Naive thymus-derived CD4-positive, alpha-beta T cell (primary cell): ENCODE measurements at regions not wholly inside any gene's neighbourhood (a gene's known extent, or its start where the extent isn't known, plus 50 kb on each side); places are given as distances from the start of the nearest gene placed in this dataset.
"Not testable (repeated sequence)": the region's sequence is repeated elsewhere in the genome, so short reads cannot be mapped to it uniquely, and the experiment has no call there.

Source experiments
- ATAC-seq: fragments of 150-1000 bp; cut with Tn5 transposase; 2 replicates; pipeline ENCODE4 v1.10.0; 2021; ENCODE audit warnings: mild to moderate bottlenecking, moderate library complexity
- CTCF ChIA-PET: fragments of 350-600 bp; sonication (Branson Sonifier 250); formaldehyde crosslinking; loops from one replicate; lab custom pipeline; 2021; ENCODE audit warnings: antibody characterized with exemption; lab: Charles Lee
- POLR2A ChIA-PET: fragments of 350-600 bp; sonication (Branson Sonifier 250); formaldehyde crosslinking; loops from one replicate; lab custom pipeline; 2021; ENCODE audit warnings: antibody characterized with exemption, inconsistent platforms; lab: Charles Lee
- DNase-seq, 9 donors: peaks; one replicate each; pipeline versions ENCODE4 v3.0.0 to v3.0.0-alpha.2; 2020 to 2022; ENCODE audit warnings: mixed read lengths in 1 of 9
- H3K27ac ChIP-seq: one replicate; pipeline ENCODE4 v1.7.0; 2013; ENCODE audit warnings: mild to moderate bottlenecking, low read depth, low read length, moderate library complexity
- H3K27me3 ChIP-seq, 2 donors: one replicate each; pipeline ENCODE4 v1.7.0; 2013; ENCODE audit warnings: low read length in 2 of 2, mild to moderate bottlenecking in 2 of 2, moderate library complexity in 2 of 2; ENCODE audit not compliant: control insufficient read depth in 2 of 2, insufficient read depth in 2 of 2
- H3K36me3 ChIP-seq, 3 experiments: 1 replicate in 2 of 3; 2 replicates in 1 of 3; pipeline ENCODE4 v1.7.0; 2013; ENCODE audit warnings: low read length in 3 of 3, mild to moderate bottlenecking in 3 of 3, moderate library complexity in 1 of 3; ENCODE audit not compliant: insufficient read depth in 3 of 3, control insufficient read depth in 2 of 3
- H3K4me1 ChIP-seq, 2 donors: one replicate each; pipeline ENCODE4 v1.7.0; 2013; ENCODE audit warnings: low read length in 2 of 2, mild to moderate bottlenecking in 2 of 2, moderate library complexity in 1 of 2; ENCODE audit not compliant: control insufficient read depth in 2 of 2, insufficient read depth in 2 of 2
- H3K4me3 ChIP-seq: 2 replicates; pipeline ENCODE4 v1.7.0; 2013; ENCODE audit warnings: mild to moderate bottlenecking, low read length
- H3K9me3 ChIP-seq, 3 experiments: 1 replicate in 2 of 3; 2 replicates in 1 of 3; pipeline ENCODE4 v1.7.0; 2013; ENCODE audit warnings: low read length in 3 of 3; ENCODE audit not compliant: control insufficient read depth in 2 of 3
- H3K27ac Mint-ChIP-seq, 9 donors: one replicate each; pipeline ENCODE4 v1.8.0; 2020 to 2022; ENCODE audit warnings: mixed read lengths in 9 of 9, mild to moderate bottlenecking in 8 of 9, moderate library complexity in 5 of 9, inconsistent platforms in 2 of 9
- H3K27me3 Mint-ChIP-seq, 5 donors: one replicate each; pipeline ENCODE4 v1.8.0; 2021 to 2022; ENCODE audit warnings: mixed read lengths in 5 of 5, mild to moderate bottlenecking in 1 of 5
- H3K36me3 Mint-ChIP-seq, 5 donors: one replicate each; pipeline ENCODE4 v1.8.0; 2020 to 2022; ENCODE audit warnings: mixed read lengths in 5 of 5, mild to moderate bottlenecking in 3 of 5, inconsistent platforms in 1 of 5
- H3K4me1 Mint-ChIP-seq, 7 donors: one replicate each; pipeline ENCODE4 v1.8.0; 2020 to 2022; ENCODE audit warnings: mixed read lengths in 7 of 7, mild to moderate bottlenecking in 3 of 7, inconsistent platforms in 1 of 7
- H3K4me3 Mint-ChIP-seq, 10 donors: one replicate each; pipeline ENCODE4 v1.8.0; 2020 to 2022; ENCODE audit warnings: mild to moderate bottlenecking in 10 of 10, mixed read lengths in 10 of 10, moderate library complexity in 6 of 10, inconsistent platforms in 2 of 10
- H3K9me3 Mint-ChIP-seq, 11 donors: one replicate each; pipeline ENCODE4 v1.8.0; 2020 to 2022; ENCODE audit warnings: mixed read lengths in 11 of 11, mild to moderate bottlenecking in 4 of 11, inconsistent platforms in 1 of 11, moderate library complexity in 1 of 11
- intact Hi-C, 2 donors: fragments of 100-400 bp; cut with micrococcal nuclease; formaldehyde crosslinking; loops; one replicate each; pipeline ENCODE4 v1.15.1; 2023

- no peak overlapping the region for H3K4me3 Mint-ChIP-seq
- no peak overlapping the region for H3K4me3 ChIP-seq
- no peak overlapping the region for H3K27ac ChIP-seq
- no peaks in the 10 kb centered on the region for H3K9me3 ChIP-seq
- H3K27ac Mint-ChIP-seq: no peak overlapping the region
- POLR2A ChIA-PET: no interaction called here
- no peaks in the 10 kb centered on the region for H3K27me3 ChIP-seq
- H3K27me3 Mint-ChIP-seq: peaks cover 0 to 4% (median 0%) of the 10 kb centered on the region in 5 donors
- CTCF ChIA-PET: no interaction called here
- no peak for DNase-seq
- H3K36me3 ChIP-seq: no peaks in the 10 kb centered on the region
- H3K4me1 Mint-ChIP-seq: peaks cover 0 to 40% (median 8%) of the 10 kb centered on the region in 7 donors
- peaks cover 0 to 24% of the 10 kb centered on the region in 2 donors for H3K4me1 ChIP-seq
- peaks cover 0 to 5% (median 0%) of the 10 kb centered on the region in 5 donors for H3K36me3 Mint-ChIP-seq
- intact Hi-C loops: no loop called here
- no peak for ATAC-seq
- H3K9me3 Mint-ChIP-seq: peaks cover 0 to 5% (median 0%) of the 10 kb centered on the region in 11 donors
Measured at GRCh38 chr10:7042000-7042399, 368.8 kb downstream of the SFMBT2 start.

DNA sequence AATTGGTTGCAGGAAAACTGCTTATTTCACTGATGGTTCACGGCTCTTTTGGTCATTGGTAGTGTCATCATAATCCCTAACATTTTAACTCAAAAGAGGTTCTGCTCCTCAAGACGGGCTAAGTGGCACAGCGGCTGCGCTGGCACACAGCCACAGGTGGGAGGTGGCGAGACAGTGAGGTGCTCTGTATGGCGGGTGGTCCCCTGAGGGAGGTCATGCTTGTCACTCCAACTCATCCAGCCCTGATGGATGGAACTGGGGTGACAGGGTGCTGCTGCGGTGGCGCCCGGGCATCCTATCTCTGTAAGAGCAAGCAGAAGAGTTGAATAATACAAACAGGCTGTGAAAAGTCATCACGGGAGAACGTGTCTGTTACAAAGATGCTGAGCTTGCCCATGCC lies 370.2 kb downstream of the SFMBT2 start:
- no peaks in the 10 kb centered on the region for H3K36me3 ChIP-seq
- ChIA-PET POLR2A (no interaction called here), CTCF (no interaction called here)
- Mint-ChIP-seq H3K27me3 (peaks cover 0 to 4% (median 0%) of the 10 kb centered on the region in 5 donors), H3K27ac (no peak overlapping the region), H3K36me3 (peaks cover 0 to 2% (median 0%) of the 10 kb centered on the region in 5 donors), H3K9me3 (no peaks in the 10 kb centered on the region), H3K4me3 (no peak overlapping the region), H3K4me1 (peaks cover 0 to 31% (median 4%) of the 10 kb centered on the region in 7 donors)
- H3K4me3 ChIP-seq: no peak overlapping the region
- H3K27me3 ChIP-seq: no peaks in the 10 kb centered on the region
- H3K9me3 ChIP-seq: no peaks in the 10 kb centered on the region
- DNase-seq (no peak), ATAC-seq (no peak)
- intact Hi-C loops: no loop called here
- no peak overlapping the region for H3K27ac ChIP-seq
- peaks cover 0 to 11% of the 10 kb centered on the region in 2 donors for H3K4me1 ChIP-seq

- intact Hi-C loops: loop anchor here in 1 of 2 donors (10.0 kb wide), 1 partner anchor 115 kb away; no protein-coding TSS in a partner anchor
- ATAC-seq: no peak
- H3K4me1 Mint-ChIP-seq: peaks cover 0 to 31% (median 10%) of the 10 kb centered on the region in 7 donors
- Histone ChIP-seq H3K27me3 (no peaks in the 10 kb centered on the region), H3K9me3 (no peaks in the 10 kb centered on the region), H3K27ac (no peak overlapping the region), H3K4me3 (no peak overlapping the region), H3K4me1 (peaks cover 1 to 10% of the 10 kb centered on the region in 2 donors), H3K36me3 (no peaks in the 10 kb centered on the region)
- H3K4me3 Mint-ChIP-seq: no peak overlapping the region
- no peak for DNase-seq
- H3K9me3 Mint-ChIP-seq: peaks cover 0 to 4% (median 0%) of the 10 kb centered on the region in 11 donors
- H3K27ac Mint-ChIP-seq: no peak overlapping the region
- peaks cover 0 to 4% (median 0%) of the 10 kb centered on the region in 5 donors for H3K27me3 Mint-ChIP-seq
- CTCF ChIA-PET: no interaction called here
- peaks cover 0 to 2% (median 0%) of the 10 kb centered on the region in 5 donors for H3K36me3 Mint-ChIP-seq
- POLR2A ChIA-PET: no interaction called here
Measured at GRCh38 chr10:7039859-7040258, 371.0 kb downstream of the SFMBT2 start.

- Histone ChIP-seq H3K9me3 (no peaks in the 10 kb centered on the region), H3K4me3 (no peak overlapping the region), H3K27ac (no peak overlapping the region), H3K36me3 (no peaks in the 10 kb centered on the region), H3K4me1 (peaks cover 5 to 17% of the 10 kb centered on the region in 2 donors), H3K27me3 (no peaks in the 10 kb centered on the region)
- H3K4me1 Mint-ChIP-seq: peaks cover 0 to 33% (median 14%) of the 10 kb centered on the region in 7 donors
- CTCF ChIA-PET: no interaction called here
- POLR2A ChIA-PET: no interaction called here
- H3K27me3 Mint-ChIP-seq: peaks cover 0 to 4% (median 0%) of the 10 kb centered on the region in 5 donors
- peaks cover 0 to 9% (median 0%) of the 10 kb centered on the region in 11 donors for H3K9me3 Mint-ChIP-seq
- H3K4me3 Mint-ChIP-seq: no peak overlapping the region
- H3K36me3 Mint-ChIP-seq: peaks cover 0 to 9% (median 0%) of the 10 kb centered on the region in 5 donors
- no peak overlapping the region for H3K27ac Mint-ChIP-seq
- ATAC-seq: no peak
- intact Hi-C loops: loop anchor here in 1 of 2 donors (10.0 kb wide), 1 partner anchor 114 kb away; no protein-coding TSS in a partner anchor
- DNase-seq: no peak
Measured at GRCh38 chr10:7038416-7038815, 372.4 kb downstream of the SFMBT2 start.

DNA sequence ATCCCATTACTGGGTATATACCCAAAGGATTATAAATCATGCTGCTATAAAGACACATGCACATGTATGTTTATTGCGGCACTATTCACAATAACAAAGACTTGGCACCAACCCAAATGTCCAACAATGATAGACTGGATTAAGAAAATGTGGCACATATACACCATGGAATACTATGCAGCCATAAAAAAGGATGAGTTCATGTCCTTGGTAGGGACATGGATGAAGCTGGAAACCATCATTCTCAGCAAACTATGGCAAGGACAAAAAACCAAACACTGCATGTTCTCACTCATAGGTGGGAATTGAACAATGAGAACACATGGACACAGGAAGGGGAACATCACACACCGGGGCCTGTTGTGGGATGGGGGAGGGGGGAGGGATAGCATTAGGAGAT lies 373.4 kb downstream of the SFMBT2 start:
- CTCF ChIA-PET: interaction anchor here (0.6 kb wide), 1 partner anchor 17 kb away, joined by 4 read pairs; no protein-coding TSS in a partner anchor
- H3K4me1 ChIP-seq: peaks cover 5 to 17% of the 10 kb centered on the region in 2 donors
- DNase-seq, H3K4me3 ChIP-seq, H3K9me3 ChIP-seq, H3K36me3 ChIP-seq, H3K27me3 ChIP-seq, POLR2A ChIA-PET, H3K27ac Mint-ChIP-seq, H3K27me3 Mint-ChIP-seq, H3K4me3 Mint-ChIP-seq, H3K27ac ChIP-seq, ATAC-seq: not testable (repeated sequence)
- Mint-ChIP-seq H3K9me3 (peaks cover 0 to 12% (median 0%) of the 10 kb centered on the region in 11 donors), H3K36me3 (peaks cover 0 to 13% (median 0%) of the 10 kb centered on the region in 5 donors), H3K4me1 (peaks cover 0 to 39% (median 16%) of the 10 kb centered on the region in 7 donors)
- intact Hi-C loops: loop anchor here in 1 of 2 donors (10.0 kb wide), 1 partner anchor 113 kb away; no protein-coding TSS in a partner anchor

DNA sequence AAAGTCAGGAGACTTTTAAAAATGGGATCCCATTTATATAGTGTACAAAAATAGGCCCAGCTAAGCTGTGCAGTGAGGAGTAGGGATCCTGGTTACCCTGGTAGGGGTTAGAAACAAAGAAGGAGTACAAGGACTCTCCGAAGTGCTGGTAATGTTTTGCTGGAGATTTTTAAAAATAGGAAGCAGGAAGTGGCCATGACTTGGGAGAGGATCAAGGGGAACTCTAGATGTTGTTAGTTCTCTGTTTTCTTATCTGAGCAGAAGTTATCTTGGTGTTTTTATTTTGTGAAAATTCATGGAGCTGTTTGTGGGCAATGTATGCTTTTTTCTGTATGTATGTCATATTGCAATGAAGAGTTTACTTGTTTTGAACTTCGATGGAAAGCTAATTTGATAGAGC lies 373.9 kb downstream of the SFMBT2 start:
- Mint-ChIP-seq H3K27ac (no peak overlapping the region), H3K9me3 (peaks cover 0 to 12% (median 0%) of the 10 kb centered on the region in 11 donors), H3K36me3 (peaks cover 0 to 13% (median 0%) of the 10 kb centered on the region in 5 donors), H3K4me3 (no peak overlapping the region), H3K4me1 (peaks cover 0 to 40% (median 16%) of the 10 kb centered on the region in 7 donors), H3K27me3 (peaks cover 0 to 4% (median 0%) of the 10 kb centered on the region in 5 donors)
- POLR2A ChIA-PET: no interaction called here
- Histone ChIP-seq H3K36me3 (no peaks in the 10 kb centered on the region), H3K4me3 (no peak overlapping the region), H3K9me3 (no peaks in the 10 kb centered on the region), H3K27ac (no peak overlapping the region), H3K27me3 (no peaks in the 10 kb centered on the region), H3K4me1 (peaks cover 5 to 22% of the 10 kb centered on the region in 2 donors)
- CTCF ChIA-PET: interaction anchor here (0.6 kb wide), 1 partner anchor 18 kb away, joined by 4 read pairs; no protein-coding TSS in a partner anchor
- no peak for DNase-seq
- intact Hi-C loops: loop anchor here in 1 of 2 donors (10.0 kb wide), 1 partner anchor 112 kb away; no protein-coding TSS in a partner anchor
- no peak for ATAC-seq
